ENCODE measurements at regions not wholly inside any gene's neighbourhood (a gene's known extent, or its start where the extent isn't known, plus 50 kb on each side); places are given as distances from the start of the nearest gene placed in this dataset.

GRCh38 chr18:39527465-39527864 is 1961.9 kb upstream of the CELF4 start:
- FAIRE-seq (no peak), DNase-seq (ENCODE audit: low read depth) (no peak)
- no peak for TF ChIP-seq CTCF (IDR thresholded peaks at IDR 0.05; ENCODE audit: insufficient read depth, low read length, severe bottlenecking)
- Histone ChIP-seq H3K36me3 (ENCODE audit: control insufficient read depth, insufficient read depth, low read length) (no peaks in the 10 kb centered on the region), H3K27me3 (ENCODE audit: control insufficient read depth, insufficient read depth, low read length) (no peaks in the 10 kb centered on the region), H3K4me3 (ENCODE audit: low read depth, low read length) (no peak overlapping the region)

GRCh38 chr18:39524370-39524769 is 1958.8 kb upstream of the CELF4 start:
- no peak for TF ChIP-seq CTCF (IDR thresholded peaks at IDR 0.05; ENCODE audit: insufficient read depth, low read length, severe bottlenecking)
- Histone ChIP-seq H3K36me3 (ENCODE audit: control insufficient read depth, insufficient read depth, low read length) (no peaks in the 10 kb centered on the region), H3K4me3 (ENCODE audit: low read depth, low read length) (no peak overlapping the region), H3K27me3 (ENCODE audit: control insufficient read depth, insufficient read depth, low read length) (no peaks in the 10 kb centered on the region)
- DNase-seq (ENCODE audit: low read depth) (no peak), FAIRE-seq (no peak)

- FAIRE-seq (no peak), DNase-seq (ENCODE audit: low read depth) (peak; percentile 47)
- Histone ChIP-seq H3K4me3 (ENCODE audit: low read depth, low read length) (no peak overlapping the region), H3K36me3 (ENCODE audit: control insufficient read depth, insufficient read depth, low read length) (no peaks in the 10 kb centered on the region), H3K27me3 (ENCODE audit: control insufficient read depth, insufficient read depth, low read length) (no peaks in the 10 kb centered on the region)
- TF ChIP-seq CTCF (IDR thresholded peaks at IDR 0.05; ENCODE audit: insufficient read depth, low read length, severe bottlenecking) = no peak
Measured at GRCh38 chr18:39523281-39523680, 1957.7 kb upstream of the CELF4 start.

GRCh38 chr18:39521164-39521563 is 1955.6 kb upstream of the CELF4 start:
- Histone ChIP-seq H3K36me3 (ENCODE audit: control insufficient read depth, insufficient read depth, low read length) (no peaks in the 10 kb centered on the region), H3K4me3 (ENCODE audit: low read depth, low read length) (no peak overlapping the region), H3K27me3 (ENCODE audit: control insufficient read depth, insufficient read depth, low read length) (no peaks in the 10 kb centered on the region)
- FAIRE-seq = no peak
- DNase-seq (ENCODE audit: low read depth) = peak; percentile 5
- TF ChIP-seq CTCF (IDR thresholded peaks at IDR 0.05; ENCODE audit: insufficient read depth, low read length, severe bottlenecking) = no peak

GRCh38 chr18:39519741-39520140 is 1954.1 kb upstream of the CELF4 start:
- TF ChIP-seq CTCF (IDR thresholded peaks at IDR 0.05; ENCODE audit: insufficient read depth, low read length, severe bottlenecking) = no peak
- DNase-seq (ENCODE audit: low read depth) (no peak), FAIRE-seq (no peak)
- H3K36me3 ChIP-seq (ENCODE audit: control insufficient read depth, insufficient read depth, low read length) = no peaks in the 10 kb centered on the region
- no peak overlapping the region for H3K4me3 ChIP-seq (ENCODE audit: low read depth, low read length)
- H3K27me3 ChIP-seq (ENCODE audit: control insufficient read depth, insufficient read depth, low read length) = no peaks in the 10 kb centered on the region

GRCh38 chr18:39515299-39515698 is 1949.7 kb upstream of the CELF4 start:
- no peaks in the 10 kb centered on the region for H3K36me3 ChIP-seq (ENCODE audit: control insufficient read depth, insufficient read depth, low read length)
- no peaks in the 10 kb centered on the region for H3K27me3 ChIP-seq (ENCODE audit: control insufficient read depth, insufficient read depth, low read length)
- H3K4me3 ChIP-seq (ENCODE audit: low read depth, low read length) = no peak overlapping the region
- DNase-seq (ENCODE audit: low read depth) (no peak), FAIRE-seq (no peak)
- TF ChIP-seq CTCF (IDR thresholded peaks at IDR 0.05; ENCODE audit: insufficient read depth, low read length, severe bottlenecking) = no peak

Data from bronchial epithelial cell (primary cell).